ENCODE measurements at regions not wholly inside any gene's neighbourhood (a gene's known extent, or its start where the extent isn't known, plus 50 kb on each side); places are given as distances from the start of the nearest gene placed in this dataset.

GRCh38 chr12:76664731-76665130, 99.2 kb upstream of the ZDHHC17 start:
- TF ChIP-seq CTCF (IDR thresholded peaks at IDR 0.05 in 2 of 3, conservative IDR thresholded peaks at IDR 0.05 in 1 of 3; ENCODE audit: control insufficient read depth in 2 of 3, extremely low read depth in 1 of 3, insufficient read depth in 1 of 3, low read depth in 3 of 3, low read length in 3 of 3): no peak
- TF ChIP-seq POLR2A (IDR thresholded peaks at IDR 0.05; ENCODE audit: low read depth, low read length): no peak
- TF ChIP-seq HDAC2 (IDR thresholded peaks at IDR 0.05): no peak
- TF ChIP-seq CREB1 (IDR thresholded peaks at IDR 0.05; ENCODE audit: low read depth): no peak
- TF ChIP-seq ATF3 (IDR thresholded peaks at IDR 0.05; ENCODE audit: borderline replicate concordance, extremely low read depth, low read depth, low read length): no peak
